Fibroblast of lung (primary cell): ENCODE measurements at regions not wholly inside any gene's neighbourhood (a gene's known extent, or its start where the extent isn't known, plus 50 kb on each side); places are given as distances from the start of the nearest gene placed in this dataset.

Source experiments
- DNase-seq, 2 donors: peaks; one replicate each; pipeline versions ENCODE4 v3.0.0 to v3.0.0-alpha.2; 2010; ENCODE audit warnings: low read depth in 2 of 2
- H2AFZ ChIP-seq: 2 replicates; pipeline ENCODE4 v1.5.1; 2012; ENCODE audit warnings: low read length, control low read depth, inconsistent platforms
- H3K27ac ChIP-seq: 2 replicates; pipeline ENCODE4 v1.5.1; 2011; ENCODE audit warnings: low read length, control low read depth; ENCODE audit not compliant: insufficient read depth
- H3K27me3 ChIP-seq: 2 replicates; pipeline ENCODE4 v1.5.1; 2011; ENCODE audit warnings: mild to moderate bottlenecking, low read length; ENCODE audit not compliant: control insufficient read depth, insufficient read depth
- H3K36me3 ChIP-seq: 2 replicates; pipeline ENCODE4 v1.5.1; 2011; ENCODE audit warnings: low read length; ENCODE audit not compliant: control insufficient read depth, insufficient read depth
- H3K4me1 ChIP-seq: 2 replicates; pipeline ENCODE4 v1.5.1; 2011; ENCODE audit warnings: low read length; ENCODE audit not compliant: control insufficient read depth, insufficient read depth; ENCODE audit errors: extremely low read depth
- H3K4me2 ChIP-seq: 2 replicates; pipeline ENCODE4 v1.5.1; 2011; ENCODE audit warnings: low read length, control low read depth; ENCODE audit not compliant: insufficient read depth; ENCODE audit errors: extremely low read depth
- H3K4me3 ChIP-seq, 4 experiments: fragments of 200-600 bp in 1 of 4; sonication (generic) in 1 of 4; replicated peaks in 1 of 4; 2 replicates each; pipeline ENCODE4 v1.5.1; 2011 to 2016; ENCODE audit warnings: low read length in 4 of 4, low read depth in 3 of 4, mild to moderate bottlenecking in 3 of 4, control low read depth in 2 of 4, inconsistent platforms in 1 of 4, mixed read lengths in 1 of 4; ENCODE audit not compliant: insufficient read depth in 1 of 4; ENCODE audit errors: control extremely low read depth in 1 of 4
- H3K79me2 ChIP-seq: 2 replicates; pipeline ENCODE4 v1.5.1; 2012; ENCODE audit warnings: mild to moderate bottlenecking, low read length, inconsistent platforms; ENCODE audit not compliant: control insufficient read depth, insufficient read depth
- H3K9ac ChIP-seq: 2 replicates; pipeline ENCODE4 v1.5.1; 2011; ENCODE audit warnings: mild to moderate bottlenecking, low read length, control low read depth; ENCODE audit not compliant: insufficient read depth
- H3K9me3 ChIP-seq: 2 replicates; pipeline ENCODE4 v1.5.1; 2012; ENCODE audit warnings: low read depth, low read length; ENCODE audit not compliant: control insufficient read depth, insufficient read depth
- H4K20me1 ChIP-seq: 2 replicates; pipeline ENCODE4 v1.5.1; 2011; ENCODE audit warnings: low read length; ENCODE audit not compliant: control insufficient read depth, insufficient read depth; ENCODE audit errors: extremely low read depth
- CTCF ChIP-seq, 2 donors: IDR thresholded peaks in 1 of 2; conservative IDR thresholded peaks in 1 of 2; 1 replicate in 1 of 2; 2 replicates in 1 of 2; pipeline ENCODE4 v1.5.1; 2011 to 2012; ENCODE audit warnings: low read length in 2 of 2, control low read depth in 1 of 2, inconsistent platforms in 1 of 2, low read depth in 1 of 2, mild to moderate bottlenecking in 1 of 2
- EZH2 ChIP-seq: IDR thresholded peaks from 2 replicates; pipeline ENCODE4 v1.5.1; 2012; ENCODE audit warnings: low read length, control low read depth, mild to moderate bottlenecking; ENCODE audit errors: missing control alignments

GRCh38 chr1:101323535-101323934, 86.7 kb downstream of the S1PR1 start:
- H3K9ac ChIP-seq: no peak overlapping the region
- no peaks in the 10 kb centered on the region for H3K36me3 ChIP-seq
- no peak overlapping the region for H3K27ac ChIP-seq
- no peak overlapping the region for H3K4me3 ChIP-seq
- peaks cover 2% of the 10 kb centered on the region for H3K27me3 ChIP-seq
- no peaks in the 10 kb centered on the region for H3K79me2 ChIP-seq
- H3K4me1 ChIP-seq: no peaks in the 10 kb centered on the region
- no peak overlapping the region for H2AFZ ChIP-seq
- no peak overlapping the region for H3K4me2 ChIP-seq
- TF ChIP-seq EZH2: no peak
- TF ChIP-seq CTCF (conservative IDR thresholded peaks at IDR 0.05 in 1 of 2, IDR thresholded peaks at IDR 0.05 in 1 of 2; ENCODE audit: low read depth in 1 of 2, low read length in 2 of 2): no peak
- DNase-seq: no peak
- no peaks in the 10 kb centered on the region for H3K9me3 ChIP-seq
- H4K20me1 ChIP-seq: peaks cover 2% of the 10 kb centered on the region

- no peaks in the 10 kb centered on the region for H3K9me3 ChIP-seq
- peaks cover 2% of the 10 kb centered on the region for H4K20me1 ChIP-seq
- no peak overlapping the region for H3K4me3 ChIP-seq
- no peak for TF ChIP-seq CTCF (conservative IDR thresholded peaks at IDR 0.05 in 1 of 2, IDR thresholded peaks at IDR 0.05 in 1 of 2; ENCODE audit: low read depth in 1 of 2, low read length in 2 of 2)
- no peak for TF ChIP-seq EZH2
- H3K9ac ChIP-seq: no peak overlapping the region
- H3K27ac ChIP-seq: no peak overlapping the region
- no peak overlapping the region for H2AFZ ChIP-seq
- H3K36me3 ChIP-seq: no peaks in the 10 kb centered on the region
- H3K4me2 ChIP-seq: no peak overlapping the region
- peaks cover 2% of the 10 kb centered on the region for H3K27me3 ChIP-seq
- no peak for DNase-seq
- H3K4me1 ChIP-seq: no peaks in the 10 kb centered on the region
- no peaks in the 10 kb centered on the region for H3K79me2 ChIP-seq
Measured at GRCh38 chr1:101325144-101325543, 88.3 kb downstream of the S1PR1 start.

GRCh38 chr1:101330427-101331130, 93.8 kb downstream of the S1PR1 start:
- Histone ChIP-seq H3K9ac (no peak overlapping the region), H3K36me3 (no peaks in the 10 kb centered on the region), H3K4me3 (no peak overlapping the region), H3K4me2 (no peak overlapping the region), H3K27me3 (no peaks in the 10 kb centered on the region), H4K20me1 (no peaks in the 10 kb centered on the region), H2AFZ (no peak overlapping the region), H3K4me1 (no peaks in the 10 kb centered on the region), H3K9me3 (no peaks in the 10 kb centered on the region), H3K27ac (no peak overlapping the region), H3K79me2 (no peaks in the 10 kb centered on the region)
- no peak for DNase-seq
- TF ChIP-seq EZH2 (no peak), CTCF (conservative IDR thresholded peaks at IDR 0.05 in 1 of 2, IDR thresholded peaks at IDR 0.05 in 1 of 2; ENCODE audit: low read depth in 1 of 2, low read length in 2 of 2) (no peak)
